AG09319 (cell line): ENCODE measurements at regions not wholly inside any gene's neighbourhood (a gene's known extent, or its start where the extent isn't known, plus 50 kb on each side); places are given as distances from the start of the nearest gene placed in this dataset.

Experiments
- DNase-seq: peaks from one replicate; pipeline ENCODE4 v3.0.0-alpha.2; 2010; ENCODE audit warnings: low read depth; ENCODE audit errors: extremely low read depth
- CTCF ChIP-seq: IDR thresholded peaks from 2 replicates; pipeline ENCODE4 v1.5.1; 2011; ENCODE audit warnings: low read depth, mild to moderate bottlenecking, inconsistent platforms, low read length, moderate library complexity

- DNase-seq = no peak
- no peak for TF ChIP-seq CTCF
Measured at GRCh38 chr12:60281522-60281921, 685.7 kb downstream of the SLC16A7 start.

GRCh38 chr12:60290532-60290931, 694.7 kb downstream of the SLC16A7 start:
- DNase-seq = no peak
- no peak for TF ChIP-seq CTCF

- TF ChIP-seq CTCF = no peak
- no peak for DNase-seq
Measured at GRCh38 chr12:60308366-60308991, 712.6 kb downstream of the SLC16A7 start.

GRCh38 chr12:60311940-60312339, 716.1 kb downstream of the SLC16A7 start:
- TF ChIP-seq CTCF = no peak
- no peak for DNase-seq

GRCh38 chr12:60317361-60317760, 721.5 kb downstream of the SLC16A7 start:
- no peak for DNase-seq
- no peak for TF ChIP-seq CTCF

- DNase-seq = no peak
- TF ChIP-seq CTCF = no peak
Measured at GRCh38 chr12:60324746-60325145, 728.9 kb downstream of the SLC16A7 start.

GRCh38 chr12:60333461-60333860, 737.6 kb downstream of the SLC16A7 start:
- DNase-seq = no peak
- TF ChIP-seq CTCF = no peak
